Stomach smooth muscle (tissue), 2 donors: ENCODE measurements at regions not wholly inside any gene's neighbourhood (a gene's known extent, or its start where the extent isn't known, plus 50 kb on each side); places are given as distances from the start of the nearest gene placed in this dataset.

Source experiments
- H3K27ac ChIP-seq: one replicate; pipeline ENCODE4 v1.7.0; 2013; ENCODE audit warnings: mild to moderate bottlenecking, low read length, inconsistent platforms
- H3K27me3 ChIP-seq, 2 donors: one replicate each; pipeline ENCODE4 v1.7.0; 2013; ENCODE audit warnings: low read length in 2 of 2; ENCODE audit not compliant: insufficient read depth in 2 of 2, control insufficient read depth in 1 of 2
- H3K36me3 ChIP-seq, 2 donors: one replicate each; pipeline ENCODE4 v1.7.0; 2013; ENCODE audit warnings: low read length in 2 of 2; ENCODE audit not compliant: control insufficient read depth in 2 of 2, insufficient read depth in 2 of 2
- H3K4me1 ChIP-seq: one replicate; pipeline ENCODE4 v1.7.0; 2013; ENCODE audit warnings: low read length; ENCODE audit not compliant: control insufficient read depth, insufficient read depth
- H3K4me3 ChIP-seq, 2 donors: one replicate each; pipeline ENCODE4 v1.7.0; 2013; ENCODE audit warnings: low read length in 2 of 2
- H3K9ac ChIP-seq, 2 donors: one replicate each; pipeline ENCODE4 v1.7.0; 2013; ENCODE audit warnings: low read length in 2 of 2, mild to moderate bottlenecking in 1 of 2
- H3K9me3 ChIP-seq, 2 donors: one replicate each; pipeline ENCODE4 v1.7.0; 2013; ENCODE audit warnings: low read length in 2 of 2; ENCODE audit not compliant: control insufficient read depth in 2 of 2
- donor health status: healthy.
- donor health status: Pancreatic carcinoma.

- Histone ChIP-seq H3K4me1 (peaks cover 15% of the 10 kb centered on the region), H3K9me3 (no peaks in the 10 kb centered on the region), H3K27ac (no peak overlapping the region), H3K9ac (no peak overlapping the region), H3K36me3 (no peaks in the 10 kb centered on the region), H3K27me3 (no peaks in the 10 kb centered on the region), H3K4me3 (no peak overlapping the region)
Measured at GRCh38 chr13:100818711-100819110, 144.1 kb upstream of the TMTC4 start.

- Histone ChIP-seq H3K27me3 (no peaks in the 10 kb centered on the region), H3K4me3 (no peak overlapping the region), H3K4me1 (peaks cover 15% of the 10 kb centered on the region), H3K9ac (no peak overlapping the region), H3K36me3 (no peaks in the 10 kb centered on the region), H3K27ac (no peak overlapping the region), H3K9me3 (no peaks in the 10 kb centered on the region)
Measured at GRCh38 chr13:100817928-100818327, 143.3 kb upstream of the TMTC4 start.

GRCh38 chr13:100815476-100816046 is 141.0 kb upstream of the TMTC4 start:
- H3K9ac ChIP-seq = no peak overlapping the region
- H3K27ac ChIP-seq = no peak overlapping the region
- H3K36me3 ChIP-seq = no peaks in the 10 kb centered on the region
- peaks cover 15% of the 10 kb centered on the region for H3K4me1 ChIP-seq
- no peaks in the 10 kb centered on the region for H3K27me3 ChIP-seq
- no peak overlapping the region for H3K4me3 ChIP-seq
- no peaks in the 10 kb centered on the region for H3K9me3 ChIP-seq

GRCh38 chr13:100812982-100813584 is 138.5 kb upstream of the TMTC4 start:
- no peaks in the 10 kb centered on the region for H3K36me3 ChIP-seq
- no peak overlapping the region for H3K27ac ChIP-seq
- H3K9me3 ChIP-seq = no peaks in the 10 kb centered on the region
- H3K27me3 ChIP-seq = no peaks in the 10 kb centered on the region
- H3K4me3 ChIP-seq = no peak overlapping the region
- H3K4me1 ChIP-seq = peaks cover 12% of the 10 kb centered on the region
- no peak overlapping the region for H3K9ac ChIP-seq

- no peak overlapping the region for H3K27ac ChIP-seq
- peaks cover 12% of the 10 kb centered on the region for H3K4me1 ChIP-seq
- H3K27me3 ChIP-seq = no peaks in the 10 kb centered on the region
- no peak overlapping the region for H3K9ac ChIP-seq
- H3K9me3 ChIP-seq = no peaks in the 10 kb centered on the region
- no peak overlapping the region for H3K4me3 ChIP-seq
- no peaks in the 10 kb centered on the region for H3K36me3 ChIP-seq
Measured at GRCh38 chr13:100811928-100812327, 137.3 kb upstream of the TMTC4 start.

- Histone ChIP-seq H3K27me3 (no peaks in the 10 kb centered on the region), H3K9me3 (no peaks in the 10 kb centered on the region), H3K9ac (no peak overlapping the region), H3K36me3 (no peaks in the 10 kb centered on the region), H3K4me1 (peaks cover 12% of the 10 kb centered on the region), H3K4me3 (no peak overlapping the region), H3K27ac (no peak overlapping the region)
Measured at GRCh38 chr13:100811024-100811865, 136.7 kb upstream of the TMTC4 start.

GRCh38 chr13:100810481-100810880 is 135.9 kb upstream of the TMTC4 start:
- peaks cover 6% of the 10 kb centered on the region for H3K4me1 ChIP-seq
- H3K9me3 ChIP-seq = no peaks in the 10 kb centered on the region
- no peak overlapping the region for H3K9ac ChIP-seq
- H3K4me3 ChIP-seq = no peak overlapping the region
- H3K27me3 ChIP-seq = no peaks in the 10 kb centered on the region
- no peaks in the 10 kb centered on the region for H3K36me3 ChIP-seq
- no peak overlapping the region for H3K27ac ChIP-seq

GRCh38 chr13:100809856-100810255 is 135.3 kb upstream of the TMTC4 start:
- H3K36me3 ChIP-seq = no peaks in the 10 kb centered on the region
- H3K4me3 ChIP-seq = no peak overlapping the region
- no peak overlapping the region for H3K9ac ChIP-seq
- no peaks in the 10 kb centered on the region for H3K27me3 ChIP-seq
- H3K9me3 ChIP-seq = no peaks in the 10 kb centered on the region
- H3K4me1 ChIP-seq = peaks cover 2% of the 10 kb centered on the region
- H3K27ac ChIP-seq = no peak overlapping the region

- H3K36me3 ChIP-seq = no peaks in the 10 kb centered on the region
- no peaks in the 10 kb centered on the region for H3K4me1 ChIP-seq
- no peak overlapping the region for H3K4me3 ChIP-seq
- H3K27me3 ChIP-seq = no peaks in the 10 kb centered on the region
- H3K9me3 ChIP-seq = no peaks in the 10 kb centered on the region
- H3K27ac ChIP-seq = no peak overlapping the region
- no peak overlapping the region for H3K9ac ChIP-seq
Measured at GRCh38 chr13:100809129-100809390, 134.5 kb upstream of the TMTC4 start.

GRCh38 chr13:100808330-100809128 is 133.9 kb upstream of the TMTC4 start:
- H3K9me3 ChIP-seq = no peaks in the 10 kb centered on the region
- H3K9ac ChIP-seq = no peak overlapping the region
- no peaks in the 10 kb centered on the region for H3K4me1 ChIP-seq
- H3K27ac ChIP-seq = no peak overlapping the region
- H3K27me3 ChIP-seq = no peaks in the 10 kb centered on the region
- no peak overlapping the region for H3K4me3 ChIP-seq
- H3K36me3 ChIP-seq = no peaks in the 10 kb centered on the region
